Fibroblast of lung (primary cell): ENCODE measurements at regions not wholly inside any gene's neighbourhood (a gene's known extent, or its start where the extent isn't known, plus 50 kb on each side); places are given as distances from the start of the nearest gene placed in this dataset.

ENCODE experiments used
- DNase-seq, 2 donors: peaks; one replicate each; pipeline versions ENCODE4 v3.0.0 to v3.0.0-alpha.2; 2010; ENCODE audit warnings: low read depth in 2 of 2
- H2AFZ ChIP-seq: 2 replicates; pipeline ENCODE4 v1.5.1; 2012; ENCODE audit warnings: low read length, control low read depth, inconsistent platforms
- H3K27ac ChIP-seq: 2 replicates; pipeline ENCODE4 v1.5.1; 2011; ENCODE audit warnings: low read length, control low read depth; ENCODE audit not compliant: insufficient read depth
- H3K27me3 ChIP-seq: 2 replicates; pipeline ENCODE4 v1.5.1; 2011; ENCODE audit warnings: mild to moderate bottlenecking, low read length; ENCODE audit not compliant: control insufficient read depth, insufficient read depth
- H3K36me3 ChIP-seq: 2 replicates; pipeline ENCODE4 v1.5.1; 2011; ENCODE audit warnings: low read length; ENCODE audit not compliant: control insufficient read depth, insufficient read depth
- H3K4me1 ChIP-seq: 2 replicates; pipeline ENCODE4 v1.5.1; 2011; ENCODE audit warnings: low read length; ENCODE audit not compliant: control insufficient read depth, insufficient read depth; ENCODE audit errors: extremely low read depth
- H3K4me2 ChIP-seq: 2 replicates; pipeline ENCODE4 v1.5.1; 2011; ENCODE audit warnings: low read length, control low read depth; ENCODE audit not compliant: insufficient read depth; ENCODE audit errors: extremely low read depth
- H3K4me3 ChIP-seq, 4 experiments: fragments of 200-600 bp in 1 of 4; sonication (generic) in 1 of 4; replicated peaks in 1 of 4; 2 replicates each; pipeline ENCODE4 v1.5.1; 2011 to 2016; ENCODE audit warnings: low read length in 4 of 4, low read depth in 3 of 4, mild to moderate bottlenecking in 3 of 4, control low read depth in 2 of 4, inconsistent platforms in 1 of 4, mixed read lengths in 1 of 4; ENCODE audit not compliant: insufficient read depth in 1 of 4; ENCODE audit errors: control extremely low read depth in 1 of 4
- H3K79me2 ChIP-seq: 2 replicates; pipeline ENCODE4 v1.5.1; 2012; ENCODE audit warnings: mild to moderate bottlenecking, low read length, inconsistent platforms; ENCODE audit not compliant: control insufficient read depth, insufficient read depth
- H3K9ac ChIP-seq: 2 replicates; pipeline ENCODE4 v1.5.1; 2011; ENCODE audit warnings: mild to moderate bottlenecking, low read length, control low read depth; ENCODE audit not compliant: insufficient read depth
- H3K9me3 ChIP-seq: 2 replicates; pipeline ENCODE4 v1.5.1; 2012; ENCODE audit warnings: low read depth, low read length; ENCODE audit not compliant: control insufficient read depth, insufficient read depth
- H4K20me1 ChIP-seq: 2 replicates; pipeline ENCODE4 v1.5.1; 2011; ENCODE audit warnings: low read length; ENCODE audit not compliant: control insufficient read depth, insufficient read depth; ENCODE audit errors: extremely low read depth
- CTCF ChIP-seq, 2 donors: IDR thresholded peaks in 1 of 2; conservative IDR thresholded peaks in 1 of 2; 1 replicate in 1 of 2; 2 replicates in 1 of 2; pipeline ENCODE4 v1.5.1; 2011 to 2012; ENCODE audit warnings: low read length in 2 of 2, control low read depth in 1 of 2, inconsistent platforms in 1 of 2, low read depth in 1 of 2, mild to moderate bottlenecking in 1 of 2
- EZH2 ChIP-seq: IDR thresholded peaks from 2 replicates; pipeline ENCODE4 v1.5.1; 2012; ENCODE audit warnings: low read length, control low read depth, mild to moderate bottlenecking; ENCODE audit errors: missing control alignments

- H4K20me1 ChIP-seq, result no peaks in the 10 kb centered on the region
- no peaks in the 10 kb centered on the region for H3K27me3 ChIP-seq
- no peak overlapping the region for H3K4me3 ChIP-seq
- no peaks in the 10 kb centered on the region for H3K79me2 ChIP-seq
- H3K4me2 ChIP-seq, result no peak overlapping the region
- TF ChIP-seq EZH2, result no peak
- TF ChIP-seq CTCF (conservative IDR thresholded peaks at IDR 0.05 in 1 of 2, IDR thresholded peaks at IDR 0.05 in 1 of 2; ENCODE audit: low read depth in 1 of 2, low read length in 2 of 2), result no peak
- no peak overlapping the region for H3K9ac ChIP-seq
- no peak overlapping the region for H2AFZ ChIP-seq
- H3K9me3 ChIP-seq, result no peaks in the 10 kb centered on the region
- no peak overlapping the region for H3K27ac ChIP-seq
- H3K36me3 ChIP-seq, result no peaks in the 10 kb centered on the region
- DNase-seq, result no peak
- H3K4me1 ChIP-seq, result no peaks in the 10 kb centered on the region
These were observed 275.4 kb downstream of the ZEB1 start for GRCh38 chr10:31594347-31594873.

- no peaks in the 10 kb centered on the region for H4K20me1 ChIP-seq
- no peak for DNase-seq
- no peaks in the 10 kb centered on the region for H3K27me3 ChIP-seq
- no peak for TF ChIP-seq CTCF (conservative IDR thresholded peaks at IDR 0.05 in 1 of 2, IDR thresholded peaks at IDR 0.05 in 1 of 2; ENCODE audit: low read depth in 1 of 2, low read length in 2 of 2)
- TF ChIP-seq EZH2, result no peak
- H3K9ac ChIP-seq, result no peak overlapping the region
- H3K27ac ChIP-seq, result no peak overlapping the region
- H3K4me3 ChIP-seq, result no peak overlapping the region
- no peaks in the 10 kb centered on the region for H3K4me1 ChIP-seq
- H3K9me3 ChIP-seq, result no peaks in the 10 kb centered on the region
- H2AFZ ChIP-seq, result no peak overlapping the region
- H3K79me2 ChIP-seq, result no peaks in the 10 kb centered on the region
- H3K4me2 ChIP-seq, result no peak overlapping the region
- H3K36me3 ChIP-seq, result no peaks in the 10 kb centered on the region
These were observed 274.1 kb downstream of the ZEB1 start for GRCh38 chr10:31593124-31593523.

DNA sequence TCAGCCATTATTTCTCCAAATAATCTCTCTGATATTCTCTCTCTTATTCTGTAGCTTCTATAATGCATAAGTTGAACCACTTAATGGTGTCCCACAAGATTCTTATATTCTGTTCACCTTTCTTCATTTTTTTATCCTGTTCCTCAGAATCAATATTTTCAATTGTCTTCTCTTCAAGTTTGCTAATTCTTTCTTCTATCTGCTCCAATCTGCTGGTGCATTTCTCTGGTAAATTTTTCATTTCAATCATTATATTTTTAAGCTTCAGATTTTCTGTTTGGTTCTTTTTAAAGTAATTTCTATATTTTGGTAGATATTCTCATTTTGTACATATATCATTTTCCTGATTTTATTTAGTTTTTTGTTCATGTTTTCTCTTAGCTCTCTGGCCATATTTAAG is 272.6 kb downstream of the ZEB1 start:
- no peak for TF ChIP-seq EZH2
- no peak for TF ChIP-seq CTCF (conservative IDR thresholded peaks at IDR 0.05 in 1 of 2, IDR thresholded peaks at IDR 0.05 in 1 of 2; ENCODE audit: low read depth in 1 of 2, low read length in 2 of 2)
- Histone ChIP-seq H3K9ac (no peak overlapping the region), H3K36me3 (no peaks in the 10 kb centered on the region), H3K27me3 (no peaks in the 10 kb centered on the region), H3K27ac (no peak overlapping the region), H3K4me3 (no peak overlapping the region), H3K4me1 (no peaks in the 10 kb centered on the region), H4K20me1 (no peaks in the 10 kb centered on the region), H2AFZ (no peak overlapping the region), H3K4me2 (no peak overlapping the region), H3K9me3 (no peaks in the 10 kb centered on the region), H3K79me2 (no peaks in the 10 kb centered on the region)
- no peak for DNase-seq
